Gastroesophageal sphincter (tissue), 4 donors: ENCODE measurements at regions not wholly inside any gene's neighbourhood (a gene's known extent, or its start where the extent isn't known, plus 50 kb on each side); places are given as distances from the start of the nearest gene placed in this dataset.

Experiments
- ATAC-seq: fragments of 150-250 bp; one replicate; pipeline ENCODE4 v1.9.1; 2016; ENCODE audit warnings: mild to moderate bottlenecking, moderate library complexity
- H3K27ac ChIP-seq, 4 donors: fragments of 200-600 bp; sonication (generic) in 3 of 4; 1 replicate in 3 of 4; 2 replicates in 1 of 4; pipeline ENCODE4 v1.5.1; 2016 to 2019
- H3K27me3 ChIP-seq: fragments of 200-600 bp; sonication (generic); one replicate; pipeline ENCODE4 v1.5.1; 2019
- H3K36me3 ChIP-seq, 2 donors: fragments of 200-600 bp; sonication (generic); one replicate each; pipeline ENCODE4 v1.5.1; 2019; ENCODE audit warnings: control low read depth in 1 of 2
- H3K4me1 ChIP-seq, 3 donors: fragments of 200-600 bp; sonication (generic); 1 replicate in 2 of 3; 2 replicates in 1 of 3; pipeline ENCODE4 v1.5.1; 2016 to 2019; ENCODE audit warnings: control low read depth in 2 of 3
- H3K4me3 ChIP-seq, 2 donors: fragments of 200-600 bp; sonication (generic); one replicate each; pipeline ENCODE4 v1.5.1; 2019; ENCODE audit warnings: mild to moderate bottlenecking in 1 of 2, moderate library complexity in 1 of 2
- H3K9me3 ChIP-seq, 3 donors: fragments of 200-600 bp; sonication (generic); one replicate each; pipeline ENCODE4 v1.5.1; 2017 to 2019; ENCODE audit warnings: control low read depth in 2 of 3
- CTCF ChIP-seq, 4 experiments: fragments of 200-600 bp in 2 of 4; fragments of 450-650 bp in 2 of 4; sonication (generic) in 1 of 4; IDR thresholded peaks; one replicate each; pipeline ENCODE4 v1.5.1; 2017 to 2019; ENCODE audit warnings: antibody characterized with exemption in 4 of 4, mild to moderate bottlenecking in 2 of 4, moderate library complexity in 2 of 4
- EP300 ChIP-seq: sonication (generic); formaldehyde crosslinking; IDR thresholded peaks from one replicate; pipeline ENCODE4 v1.6.1; 2017; ENCODE audit warnings: antibody characterized with exemption, mild to moderate bottlenecking
- POLR2A ChIP-seq, 2 donors: fragments of 450-650 bp; IDR thresholded peaks; one replicate each; pipeline ENCODE4 v1.6.1; 2017; ENCODE audit warnings: antibody characterized with exemption in 2 of 2, mild to moderate bottlenecking in 2 of 2, moderate library complexity in 1 of 2
- POLR2AphosphoS5 ChIP-seq: sonication (generic); formaldehyde crosslinking; IDR thresholded peaks from one replicate; pipeline ENCODE4 v1.6.1; 2017; ENCODE audit warnings: antibody characterized with exemption
- WGBS, 2 donors: methylation state at CpG; one replicate each; pipeline ENCODE4 v1.1.5; 2018; ENCODE audit warnings: low coverage in 1 of 2; 5-methylcytosine and 5-hydroxymethylcytosine counted together

- peaks cover 0 to 22% (median 0%) of the 10 kb centered on the region in 3 donors for H3K9me3 ChIP-seq
- no peak overlapping the region for H3K27ac ChIP-seq
- no peaks in the 10 kb centered on the region for H3K36me3 ChIP-seq
- no peaks in the 10 kb centered on the region for H3K27me3 ChIP-seq
- H3K4me3 ChIP-seq, result no peak overlapping the region
- no peak for ATAC-seq
- H3K4me1 ChIP-seq, result no peaks in the 10 kb centered on the region
- 0 to 7% methylated on average over 1 of the region's 1 CpG for WGBS, 2 donors
- no peak for TF ChIP-seq EP300
- no peak for TF ChIP-seq POLR2A (IDR thresholded peaks at IDR 0.05)
- no peak for TF ChIP-seq POLR2AphosphoS5
- no peak for TF ChIP-seq CTCF (IDR thresholded peaks at IDR 0.05)
These were observed 87.3 kb downstream of the EVX1 start for GRCh38 chr7:27329909-27330308.

DNA sequence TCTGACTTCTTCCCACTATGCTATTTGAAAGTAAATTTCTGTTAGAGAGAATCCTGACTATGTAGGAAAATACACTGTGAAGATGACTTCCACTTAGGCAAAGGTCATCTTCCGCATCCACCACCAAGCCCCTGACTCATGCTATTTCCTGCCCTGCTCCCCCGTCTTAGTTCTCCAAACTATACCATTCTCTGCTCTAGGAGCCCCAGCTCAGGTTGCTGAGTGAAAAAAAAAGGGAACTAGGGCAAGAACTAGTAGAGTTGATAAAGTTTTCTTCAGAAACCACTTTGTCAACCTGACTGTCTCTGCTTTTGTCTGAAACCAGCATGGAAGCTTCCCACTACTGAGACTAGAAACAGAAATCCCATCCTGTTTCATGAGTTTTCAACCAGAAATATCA lies 96.9 kb downstream of the EVX1 start:
- TF ChIP-seq POLR2AphosphoS5, result no peak
- TF ChIP-seq POLR2A (IDR thresholded peaks at IDR 0.05), result no peak
- TF ChIP-seq EP300, result no peak
- TF ChIP-seq CTCF (IDR thresholded peaks at IDR 0.05), result no peak
- Histone ChIP-seq H3K9me3 (no peaks in the 10 kb centered on the region), H3K27me3 (peaks cover 2% of the 10 kb centered on the region), H3K4me3 (no peak overlapping the region), H3K36me3 (no peaks in the 10 kb centered on the region), H3K27ac (no peak overlapping the region), H3K4me1 (no peaks in the 10 kb centered on the region)
- no peak for ATAC-seq
- 60% methylated on average over 2 of the region's 2 CpGs; no CpG with 5 or more reads in 1 of the 2 donors for WGBS, 2 donors

DNA sequence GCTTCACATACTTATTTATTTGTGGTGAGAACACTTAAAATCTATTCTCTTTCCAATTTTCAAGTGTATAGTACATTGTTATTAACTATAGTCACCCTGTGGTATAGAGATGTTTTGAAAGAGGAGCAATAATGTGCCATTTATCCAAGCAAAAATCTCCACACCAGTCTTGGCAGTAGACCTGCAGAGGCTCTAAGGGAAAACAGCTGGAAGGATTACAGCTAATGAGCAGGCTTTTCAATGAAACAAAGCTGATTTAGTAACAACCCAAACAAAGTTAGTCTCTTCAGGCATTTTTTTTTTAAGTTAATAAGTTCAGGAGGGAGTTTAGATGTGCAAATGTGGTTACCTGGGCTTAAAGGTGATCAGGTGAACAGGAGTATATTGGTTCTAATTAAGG lies 101.9 kb downstream of the EVX1 start:
- no peaks in the 10 kb centered on the region for H3K9me3 ChIP-seq
- no peak for TF ChIP-seq CTCF (IDR thresholded peaks at IDR 0.05)
- no peak for TF ChIP-seq POLR2A (IDR thresholded peaks at IDR 0.05)
- H3K4me1 ChIP-seq, result peaks cover 0 to 4% (median 0%) of the 10 kb centered on the region in 3 donors
- ATAC-seq, result no peak
- peaks cover 17% of the 10 kb centered on the region for H3K27me3 ChIP-seq
- no peaks in the 10 kb centered on the region for H3K36me3 ChIP-seq
- no peak overlapping the region for H3K27ac ChIP-seq
- H3K4me3 ChIP-seq, result no peak overlapping the region

DNA sequence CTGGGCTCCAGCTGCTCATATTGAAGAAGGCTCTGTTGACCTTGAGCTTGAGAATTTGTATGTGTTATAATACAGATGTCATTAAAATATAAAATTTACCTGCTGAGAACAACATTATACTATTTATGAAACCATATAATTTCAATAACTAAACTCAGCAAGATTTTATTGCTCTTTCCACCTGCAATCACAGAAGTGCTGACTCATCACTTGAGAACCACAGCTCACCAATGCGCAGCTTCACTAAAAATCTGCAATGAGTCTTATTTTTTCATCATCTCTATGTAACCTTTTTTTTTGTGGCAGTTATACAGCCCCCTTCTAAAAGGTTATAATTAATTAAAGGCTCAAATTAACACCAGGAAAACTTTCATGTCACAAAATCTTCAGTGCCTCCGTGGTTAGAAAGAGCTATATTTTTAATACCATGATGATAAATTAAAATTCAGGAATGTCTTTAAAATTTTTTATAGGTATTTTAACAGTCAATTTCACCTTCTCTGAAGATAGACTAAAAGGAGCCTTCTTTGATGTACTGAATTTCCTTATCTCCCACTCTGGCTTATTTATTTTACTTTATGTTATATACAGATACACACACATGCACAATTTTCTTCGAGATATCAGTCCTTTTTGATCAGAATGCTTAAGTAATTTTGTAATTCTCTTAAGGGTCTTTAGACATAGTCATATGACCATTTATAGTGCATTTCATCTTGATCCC lies 102.7 kb downstream of the EVX1 start:
- TF ChIP-seq CTCF (IDR thresholded peaks at IDR 0.05), result no peak
- TF ChIP-seq POLR2AphosphoS5, result no peak
- TF ChIP-seq POLR2A (IDR thresholded peaks at IDR 0.05), result no peak
- TF ChIP-seq EP300, result no peak
- 82 to 89% methylated on average over 3 of the region's 3 CpGs for WGBS, 2 donors
- Histone ChIP-seq H3K36me3 (no peaks in the 10 kb centered on the region), H3K4me1 (peaks cover 0 to 4% (median 0%) of the 10 kb centered on the region in 3 donors), H3K27ac (no peak overlapping the region), H3K27me3 (peaks cover 17% of the 10 kb centered on the region), H3K9me3 (no peaks in the 10 kb centered on the region), H3K4me3 (no peak overlapping the region)
- no peak for ATAC-seq

DNA sequence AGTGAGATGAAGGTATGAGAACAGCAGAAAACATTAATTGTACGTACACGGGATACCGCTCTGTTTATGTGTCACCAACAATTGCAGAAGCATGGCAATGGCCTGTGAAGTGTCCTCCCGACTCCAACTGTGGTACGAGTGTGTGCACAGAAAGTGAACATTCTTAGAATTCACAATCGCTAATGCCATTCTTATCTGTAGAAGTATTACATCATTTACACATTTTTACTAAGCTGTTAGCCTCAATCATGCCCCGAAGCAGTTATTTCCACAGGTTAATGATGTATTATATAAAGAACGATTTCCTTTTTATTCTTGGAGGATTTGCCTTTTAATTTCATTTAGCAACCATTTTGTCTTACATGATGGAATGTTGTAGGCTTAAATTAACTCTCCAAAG lies 103.4 kb downstream of the EVX1 start:
- Histone ChIP-seq H3K4me3 (no peak overlapping the region), H3K27me3 (peaks cover 17% of the 10 kb centered on the region), H3K9me3 (no peaks in the 10 kb centered on the region), H3K36me3 (no peaks in the 10 kb centered on the region), H3K4me1 (peaks cover 0 to 4% (median 0%) of the 10 kb centered on the region in 3 donors), H3K27ac (no peak overlapping the region)
- ATAC-seq, result no peak
- TF ChIP-seq EP300 (no peak), POLR2A (IDR thresholded peaks at IDR 0.05) (no peak)
- 79% methylated on average over 8 of the region's 8 CpGs; no CpG with 5 or more reads in 1 of the 2 donors for WGBS, 2 donors
